UCSD-AML1 (cell line): ENCODE measurements at regions not wholly inside any gene's neighbourhood (a gene's known extent, or its start where the extent isn't known, plus 50 kb on each side); places are given as distances from the start of the nearest gene placed in this dataset.

Experiments
- DNase-seq: peaks from one replicate; lab custom pipeline; 2025; ENCODE audit not compliant: unreplicated experiment; lab: John Stamatoyannopoulos, UW

GRCh38 chr9:80117031-80117430 is 545.3 kb downstream of the TLE4 start:
- no peak for DNase-seq

GRCh38 chr9:80114241-80114640 is 542.5 kb downstream of the TLE4 start:
- DNase-seq = no peak

GRCh38 chr9:80107931-80108660 is 536.3 kb downstream of the TLE4 start:
- DNase-seq = no peak

GRCh38 chr9:80097476-80097875 is 525.7 kb downstream of the TLE4 start:
- no peak for DNase-seq

- no peak for DNase-seq
Observed at GRCh38 chr9:80094176-80094771, 522.5 kb downstream of the TLE4 start.

- DNase-seq = no peak
Observed at GRCh38 chr9:80093695-80094094, 521.9 kb downstream of the TLE4 start.

- DNase-seq = no peak
Observed at GRCh38 chr9:80091526-80091925, 519.8 kb downstream of the TLE4 start.

- no peak for DNase-seq
Observed at GRCh38 chr9:80090317-80090716, 518.6 kb downstream of the TLE4 start.

- DNase-seq = no peak
Observed at GRCh38 chr9:80086822-80087345, 515.1 kb downstream of the TLE4 start.

GRCh38 chr9:80086386-80086785 is 514.6 kb downstream of the TLE4 start:
- no peak for DNase-seq

GRCh38 chr9:80085668-80086067 is 513.9 kb downstream of the TLE4 start:
- DNase-seq = no peak

- DNase-seq = no peak
Observed at GRCh38 chr9:80082213-80082612, 510.4 kb downstream of the TLE4 start.

GRCh38 chr9:80078826-80079225 is 507.1 kb downstream of the TLE4 start:
- DNase-seq = no peak

- no peak for DNase-seq
Observed at GRCh38 chr9:80077059-80077458, 505.3 kb downstream of the TLE4 start.

- DNase-seq = no peak
Observed at GRCh38 chr9:80076162-80076561, 504.4 kb downstream of the TLE4 start.

GRCh38 chr9:80074439-80074838 is 502.7 kb downstream of the TLE4 start:
- no peak for DNase-seq

- DNase-seq = no peak
Observed at GRCh38 chr9:80072451-80072850, 500.7 kb downstream of the TLE4 start.

- no peak for DNase-seq
Observed at GRCh38 chr9:80070071-80070742, 498.4 kb downstream of the TLE4 start.

- DNase-seq = no peak
Observed at GRCh38 chr9:80066931-80067330, 495.2 kb downstream of the TLE4 start.

GRCh38 chr9:80062567-80062966 is 490.8 kb downstream of the TLE4 start:
- no peak for DNase-seq

GRCh38 chr9:80061940-80062339 is 490.2 kb downstream of the TLE4 start:
- DNase-seq = no peak

- no peak for DNase-seq
Observed at GRCh38 chr9:80061096-80061495, 489.3 kb downstream of the TLE4 start.
